BLaER1 treated with 17β-estradiol and CSF1 and Interleukin-3, amounts not matched to agents 10 nM and 100 nM (cell line): ENCODE measurements at regions not wholly inside any gene's neighbourhood (a gene's known extent, or its start where the extent isn't known, plus 50 kb on each side); places are given as distances from the start of the nearest gene placed in this dataset.

ENCODE experiments used
- H3K27ac ChIP-seq, 11 experiments: shearing (Covaris generic); formaldehyde crosslinking; 2 replicates each; pipeline ENCODE4 v1.8.1; 2022
- H3K27me3 ChIP-seq, 11 experiments: shearing (Covaris generic); formaldehyde crosslinking; 2 replicates each; pipeline ENCODE4 v1.8.1; 2022
- H3K36me3 ChIP-seq, 11 experiments: shearing (Covaris generic); formaldehyde crosslinking; 2 replicates each; pipeline ENCODE4 v1.8.1; 2022
- H3K4me1 ChIP-seq, 10 experiments: shearing (Covaris generic); formaldehyde crosslinking; 2 replicates each; pipeline ENCODE4 v1.8.1; 2022
- H3K4me2 ChIP-seq, 11 experiments: shearing (Covaris generic); formaldehyde crosslinking; 2 replicates each; pipeline ENCODE4 v1.8.1; 2022
- H3K4me3 ChIP-seq, 10 experiments: shearing (Covaris generic); formaldehyde crosslinking; 2 replicates each; pipeline ENCODE4 v1.8.1; 2022
- H3K9ac ChIP-seq, 11 experiments: shearing (Covaris generic); formaldehyde crosslinking; 2 replicates each; pipeline ENCODE4 v1.8.1; 2022
- H3K9me3 ChIP-seq, 11 experiments: shearing (Covaris generic); formaldehyde crosslinking; replicated peaks in 1 of 11; 2 replicates each; pipeline ENCODE4 v1.8.1; 2022
- H4K20me1 ChIP-seq, 11 experiments: shearing (Covaris generic); formaldehyde crosslinking; 2 replicates each; pipeline ENCODE4 v1.8.1; 2022
- Cebpa-rat ChIP-seq, 11 experiments: shearing (Covaris generic); IDR thresholded peaks; 2 replicates each; pipeline ENCODE4 v1.8.1; 2022

GRCh38 chr5:87787086-87787485 is 374.4 kb upstream of the CCNH start:
- no peak overlapping the region for H3K4me3 ChIP-seq
- H3K27ac ChIP-seq: no peak overlapping the region
- no peak overlapping the region for H3K4me2 ChIP-seq
- no peak overlapping the region for H3K9ac ChIP-seq
- H3K4me1 ChIP-seq: no peaks in the 10 kb centered on the region
- H3K27me3 ChIP-seq: peaks cover 0 to 13% (median 4%) of the 10 kb centered on the region in 11 experiments; a peak in 10 of 22 replicates
- H3K9me3 ChIP-seq: no peaks in the 10 kb centered on the region
- H4K20me1 ChIP-seq: no peaks in the 10 kb centered on the region
- TF ChIP-seq Cebpa-rat (IDR thresholded peaks at IDR 0.05): no peak
- no peaks in the 10 kb centered on the region for H3K36me3 ChIP-seq

- no peaks in the 10 kb centered on the region for H3K4me1 ChIP-seq
- H4K20me1 ChIP-seq: no peaks in the 10 kb centered on the region
- no peak overlapping the region for H3K9ac ChIP-seq
- H3K27ac ChIP-seq: no peak overlapping the region
- TF ChIP-seq Cebpa-rat (IDR thresholded peaks at IDR 0.05): no peak
- no peaks in the 10 kb centered on the region for H3K36me3 ChIP-seq
- no peaks in the 10 kb centered on the region for H3K9me3 ChIP-seq
- peaks cover 0 to 19% (median 6%) of the 10 kb centered on the region in 11 experiments; a peak in 14 of 22 replicates for H3K27me3 ChIP-seq
- no peak overlapping the region for H3K4me2 ChIP-seq
- H3K4me3 ChIP-seq: no peak overlapping the region
These were observed 373.7 kb upstream of the CCNH start for GRCh38 chr5:87786471-87786870.

- no peak for TF ChIP-seq Cebpa-rat (IDR thresholded peaks at IDR 0.05)
- no peak overlapping the region for H3K4me3 ChIP-seq
- no peak overlapping the region for H3K4me2 ChIP-seq
- no peaks in the 10 kb centered on the region for H4K20me1 ChIP-seq
- no peak overlapping the region for H3K9ac ChIP-seq
- no peaks in the 10 kb centered on the region for H3K9me3 ChIP-seq
- H3K27ac ChIP-seq: no peak overlapping the region
- peaks cover 0 to 21% (median 9%) of the 10 kb centered on the region in 11 experiments; a peak in 14 of 22 replicates for H3K27me3 ChIP-seq
- no peaks in the 10 kb centered on the region for H3K36me3 ChIP-seq
- H3K4me1 ChIP-seq: no peaks in the 10 kb centered on the region
These were observed 373.0 kb upstream of the CCNH start for GRCh38 chr5:87785554-87786335.

- H3K36me3 ChIP-seq: no peaks in the 10 kb centered on the region
- H3K4me2 ChIP-seq: no peak overlapping the region
- TF ChIP-seq Cebpa-rat (IDR thresholded peaks at IDR 0.05): no peak
- H3K9ac ChIP-seq: no peak overlapping the region
- H3K4me3 ChIP-seq: no peak overlapping the region
- no peaks in the 10 kb centered on the region for H4K20me1 ChIP-seq
- H3K4me1 ChIP-seq: no peaks in the 10 kb centered on the region
- H3K27ac ChIP-seq: no peak overlapping the region
- H3K27me3 ChIP-seq: peaks cover 0 to 21% (median 9%) of the 10 kb centered on the region in 11 experiments; a peak in 14 of 22 replicates
- no peaks in the 10 kb centered on the region for H3K9me3 ChIP-seq
These were observed 372.3 kb upstream of the CCNH start for GRCh38 chr5:87784879-87785495.

- Histone ChIP-seq H3K4me3 (no peak overlapping the region), H3K9ac (no peak overlapping the region), H4K20me1 (no peaks in the 10 kb centered on the region), H3K36me3 (no peaks in the 10 kb centered on the region), H3K4me1 (no peaks in the 10 kb centered on the region), H3K27ac (no peak overlapping the region), H3K9me3 (no peaks in the 10 kb centered on the region), H3K4me2 (no peak overlapping the region), H3K27me3 (peaks cover 0 to 21% (median 9%) of the 10 kb centered on the region in 11 experiments; a peak in 14 of 22 replicates)
- no peak for TF ChIP-seq Cebpa-rat (IDR thresholded peaks at IDR 0.05)
These were observed 371.6 kb upstream of the CCNH start for GRCh38 chr5:87784311-87784710.

GRCh38 chr5:87782916-87783315 is 370.2 kb upstream of the CCNH start:
- no peak overlapping the region for H3K4me2 ChIP-seq
- no peak overlapping the region for H3K27ac ChIP-seq
- H3K9me3 ChIP-seq: no peaks in the 10 kb centered on the region
- no peak overlapping the region for H3K4me3 ChIP-seq
- no peaks in the 10 kb centered on the region for H3K36me3 ChIP-seq
- no peak overlapping the region for H3K9ac ChIP-seq
- H3K4me1 ChIP-seq: no peaks in the 10 kb centered on the region
- no peak for TF ChIP-seq Cebpa-rat (IDR thresholded peaks at IDR 0.05)
- H3K27me3 ChIP-seq: peaks cover 0 to 26% (median 9%) of the 10 kb centered on the region in 11 experiments; a peak in 14 of 22 replicates
- H4K20me1 ChIP-seq: no peaks in the 10 kb centered on the region

GRCh38 chr5:87781976-87782375 is 369.2 kb upstream of the CCNH start:
- Histone ChIP-seq H3K9ac (no peak overlapping the region), H3K9me3 (no peaks in the 10 kb centered on the region), H3K4me3 (no peak overlapping the region), H3K27ac (no peak overlapping the region), H3K4me1 (no peaks in the 10 kb centered on the region), H3K36me3 (no peaks in the 10 kb centered on the region), H3K4me2 (no peak overlapping the region), H3K27me3 (peaks cover 0 to 26% (median 9%) of the 10 kb centered on the region in 11 experiments; a peak in 14 of 22 replicates), H4K20me1 (no peaks in the 10 kb centered on the region)
- no peak for TF ChIP-seq Cebpa-rat (IDR thresholded peaks at IDR 0.05)

- H3K27me3 ChIP-seq: peaks cover 0 to 26% (median 9%) of the 10 kb centered on the region in 11 experiments; a peak in 14 of 22 replicates
- no peaks in the 10 kb centered on the region for H3K4me1 ChIP-seq
- TF ChIP-seq Cebpa-rat (IDR thresholded peaks at IDR 0.05): no peak
- no peaks in the 10 kb centered on the region for H4K20me1 ChIP-seq
- no peaks in the 10 kb centered on the region for H3K9me3 ChIP-seq
- no peak overlapping the region for H3K4me3 ChIP-seq
- 0 out of 22 replicates have a peak overlapping the region, but pooled peaks of 1 of the 11 experiments have one; percentile 4 for H3K4me2 ChIP-seq
- H3K36me3 ChIP-seq: no peaks in the 10 kb centered on the region
- H3K27ac ChIP-seq: no peak overlapping the region
- H3K9ac ChIP-seq: no peak overlapping the region
These were observed 368.4 kb upstream of the CCNH start for GRCh38 chr5:87780831-87781760.

- no peak for TF ChIP-seq Cebpa-rat (IDR thresholded peaks at IDR 0.05)
- H3K4me2 ChIP-seq: no peak overlapping the region
- no peak overlapping the region for H3K9ac ChIP-seq
- H3K4me1 ChIP-seq: no peaks in the 10 kb centered on the region
- H3K9me3 ChIP-seq: no peaks in the 10 kb centered on the region
- no peak overlapping the region for H3K4me3 ChIP-seq
- H4K20me1 ChIP-seq: no peaks in the 10 kb centered on the region
- peaks cover 0 to 26% (median 9%) of the 10 kb centered on the region in 11 experiments; a peak in 14 of 22 replicates for H3K27me3 ChIP-seq
- no peak overlapping the region for H3K27ac ChIP-seq
- H3K36me3 ChIP-seq: no peaks in the 10 kb centered on the region
These were observed 366.1 kb upstream of the CCNH start for GRCh38 chr5:87778876-87779275.
